Parathyroid adenoma (tissue), 2 donors: ENCODE measurements at regions not wholly inside any gene's neighbourhood (a gene's known extent, or its start where the extent isn't known, plus 50 kb on each side); places are given as distances from the start of the nearest gene placed in this dataset.
"Not testable (repeated sequence)": the region's sequence is repeated elsewhere in the genome, so short reads cannot be mapped to it uniquely, and the experiment has no call there.

Experiments
- H2AFZ ChIP-seq: fragments of 300-600 bp; sonication (generic); one replicate; pipeline ENCODE4 v1.7.0; 2017; ENCODE audit warnings: antibody characterized with exemption, mild to moderate bottlenecking
- H3K27ac ChIP-seq: fragments of 300-600 bp; sonication (generic); one replicate; pipeline ENCODE4 v1.7.0; 2017
- H3K27me3 ChIP-seq: fragments of 300-600 bp; sonication (generic); one replicate; pipeline ENCODE4 v1.7.0; 2017; ENCODE audit warnings: low read length; ENCODE audit not compliant: control insufficient read depth, insufficient read depth
- H3K36me3 ChIP-seq: fragments of 300-600 bp; sonication (generic); one replicate; pipeline ENCODE4 v1.7.0; 2017; ENCODE audit warnings: low read length; ENCODE audit not compliant: control insufficient read depth, insufficient read depth
- H3K4me1 ChIP-seq: fragments of 300-600 bp; sonication (generic); one replicate; pipeline ENCODE4 v1.7.0; 2017; ENCODE audit warnings: control low read depth
- H3K4me2 ChIP-seq: fragments of 300-600 bp; sonication (generic); one replicate; pipeline ENCODE4 v1.7.0; 2017; ENCODE audit warnings: low read length
- H3K4me3 ChIP-seq: fragments of 300-600 bp; sonication (generic); one replicate; pipeline ENCODE4 v1.7.0; 2017; ENCODE audit warnings: low read depth, low read length
- H3K79me2 ChIP-seq: fragments of 300-600 bp; sonication (generic); one replicate; pipeline ENCODE4 v1.7.0; 2017; ENCODE audit warnings: control low read depth
- H3K9ac ChIP-seq: fragments of 300-600 bp; sonication (generic); one replicate; pipeline ENCODE4 v1.7.0; 2017; ENCODE audit warnings: mild to moderate bottlenecking
- H3K9me3 ChIP-seq: fragments of 300-600 bp; sonication (generic); one replicate; pipeline ENCODE4 v1.7.0; 2017; ENCODE audit warnings: low read length; ENCODE audit not compliant: control insufficient read depth
- CTCF ChIP-seq: fragments of 300-600 bp; sonication (generic); IDR thresholded peaks from one replicate; pipeline ENCODE4 v1.7.0; 2017; ENCODE audit warnings: antibody characterized with exemption, mild to moderate bottlenecking
- donor health status: primary hyperparathyroidism.

DNA sequence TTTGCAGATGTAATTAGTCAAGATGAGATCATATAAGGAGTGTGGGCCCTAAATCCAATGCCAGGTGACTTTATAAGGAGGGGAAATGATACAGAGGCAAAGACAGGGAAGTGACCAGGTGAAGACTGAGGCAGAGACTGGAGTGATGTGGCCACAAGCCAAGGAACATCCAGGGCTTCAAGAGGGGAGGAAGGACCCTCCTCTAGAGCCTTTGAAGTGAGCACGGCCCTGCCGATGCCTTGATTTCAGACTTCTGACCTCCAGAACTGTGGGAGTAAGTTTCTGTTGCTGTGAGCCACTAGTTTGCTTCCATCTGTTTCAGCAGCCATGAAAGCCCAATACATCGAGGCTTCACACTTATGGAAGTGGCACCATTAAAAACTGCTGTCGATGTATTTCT lies 78.7 kb downstream of the SHANK2 start:
- H3K36me3 ChIP-seq: no peaks in the 10 kb centered on the region
- H3K9ac ChIP-seq: no peak overlapping the region
- no peaks in the 10 kb centered on the region for H3K9me3 ChIP-seq
- no peak for TF ChIP-seq CTCF
- H3K79me2 ChIP-seq: no peaks in the 10 kb centered on the region
- H3K27me3 ChIP-seq: no peaks in the 10 kb centered on the region
- no peak overlapping the region for H3K4me3 ChIP-seq
- no peak overlapping the region for H3K27ac ChIP-seq
- no peak overlapping the region for H2AFZ ChIP-seq
- H3K4me1 ChIP-seq: no peaks in the 10 kb centered on the region
- no peak overlapping the region for H3K4me2 ChIP-seq

- Histone ChIP-seq H3K79me2 (no peaks in the 10 kb centered on the region), H3K9ac (no peak overlapping the region), H3K27ac (no peak overlapping the region), H3K9me3 (no peaks in the 10 kb centered on the region), H3K4me3 (no peak overlapping the region), H3K36me3 (no peaks in the 10 kb centered on the region), H2AFZ (no peak overlapping the region), H3K4me1 (no peaks in the 10 kb centered on the region), H3K27me3 (no peaks in the 10 kb centered on the region), H3K4me2 (no peak overlapping the region)
- TF ChIP-seq CTCF: no peak
Measured at GRCh38 chr11:71172680-71173079, 79.7 kb downstream of the SHANK2 start.

- Histone ChIP-seq H3K36me3 (no peaks in the 10 kb centered on the region), H3K27me3 (no peaks in the 10 kb centered on the region), H3K79me2 (no peaks in the 10 kb centered on the region), H3K4me2 (no peak overlapping the region), H3K4me1 (no peaks in the 10 kb centered on the region), H3K4me3 (no peak overlapping the region), H2AFZ (no peak overlapping the region), H3K9me3 (no peaks in the 10 kb centered on the region), H3K9ac (no peak overlapping the region), H3K27ac (no peak overlapping the region)
- TF ChIP-seq CTCF: no peak
Measured at GRCh38 chr11:71171576-71171975, 80.8 kb downstream of the SHANK2 start.

DNA sequence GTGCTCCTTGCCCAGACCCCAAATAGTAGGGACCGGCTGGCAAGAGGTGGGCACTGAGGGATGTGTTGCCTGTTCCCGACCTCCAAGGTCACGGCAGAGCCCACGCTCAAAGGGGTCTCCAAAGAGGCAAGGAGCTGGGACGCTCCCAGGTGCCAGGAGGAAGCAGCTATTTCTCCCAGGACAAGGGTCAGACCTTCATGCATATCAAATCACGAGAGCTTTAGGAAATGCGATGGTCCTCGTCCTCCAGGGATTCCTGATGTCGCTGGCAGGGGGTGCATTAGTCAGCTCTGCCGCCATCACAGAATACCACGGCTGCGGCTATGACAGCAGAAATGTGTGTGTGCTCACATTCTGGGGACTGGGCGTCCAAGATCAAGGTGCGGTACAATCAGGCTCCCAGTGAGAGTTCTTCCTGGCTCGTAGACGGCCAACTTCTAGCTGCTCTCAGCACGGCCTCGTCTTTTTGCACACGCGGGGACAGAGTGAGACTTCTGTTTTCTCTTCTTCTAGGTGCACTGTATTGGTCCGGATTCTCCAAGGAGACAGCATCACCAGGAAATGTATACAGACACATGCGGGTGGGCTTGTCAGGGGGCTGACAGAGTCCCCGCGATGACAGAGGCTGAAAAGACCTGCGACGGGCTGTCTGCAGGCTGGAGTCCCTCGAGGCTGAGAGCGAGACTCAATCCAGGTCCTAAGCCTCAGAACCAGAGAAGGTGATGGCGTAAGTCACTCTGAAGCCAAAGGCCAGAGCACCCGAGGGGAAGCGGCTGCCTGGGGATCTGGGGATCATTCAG lies 81.6 kb downstream of the SHANK2 start:
- no peak for TF ChIP-seq CTCF
- no peaks in the 10 kb centered on the region for H3K4me1 ChIP-seq
- no peak overlapping the region for H2AFZ ChIP-seq
- H3K9ac ChIP-seq: no peak overlapping the region
- H3K79me2 ChIP-seq: no peaks in the 10 kb centered on the region
- no peaks in the 10 kb centered on the region for H3K9me3 ChIP-seq
- H3K4me3 ChIP-seq: no peak overlapping the region
- no peak overlapping the region for H3K27ac ChIP-seq
- no peak overlapping the region for H3K4me2 ChIP-seq
- no peaks in the 10 kb centered on the region for H3K36me3 ChIP-seq
- H3K27me3 ChIP-seq: no peaks in the 10 kb centered on the region

DNA sequence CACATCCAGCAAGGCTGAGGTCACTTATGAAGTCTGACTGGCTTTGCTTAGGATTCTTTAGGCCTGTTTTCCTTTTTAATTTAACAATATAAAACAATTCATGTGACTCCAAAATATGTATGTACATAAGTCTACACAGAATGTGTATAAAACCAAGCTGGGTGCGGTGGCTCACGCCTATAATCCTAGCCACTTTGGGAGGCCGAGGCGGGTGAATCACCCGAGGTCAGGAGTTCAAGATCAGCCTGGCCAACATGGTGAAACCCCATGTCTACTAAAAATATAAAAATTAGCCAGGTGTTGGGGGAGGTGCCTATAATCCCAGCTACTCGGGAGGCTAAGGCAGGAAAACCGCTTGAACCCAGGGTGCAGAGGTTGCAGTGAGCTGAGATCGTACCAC lies 83.1 kb downstream of the SHANK2 start:
- Histone ChIP-seq H3K4me3 (no peak overlapping the region), H3K79me2 (no peaks in the 10 kb centered on the region), H3K4me1 (no peaks in the 10 kb centered on the region), H3K9ac (no peak overlapping the region), H3K36me3 (no peaks in the 10 kb centered on the region), H3K4me2 (no peak overlapping the region), H3K27ac (no peak overlapping the region), H3K27me3 (no peaks in the 10 kb centered on the region), H3K9me3 (no peaks in the 10 kb centered on the region), H2AFZ (no peak overlapping the region)
- no peak for TF ChIP-seq CTCF

- H3K9me3 ChIP-seq, H3K9ac ChIP-seq, H3K4me1 ChIP-seq, H3K79me2 ChIP-seq, H3K27ac ChIP-seq, H3K36me3 ChIP-seq, H3K4me3 ChIP-seq, H2AFZ ChIP-seq, H3K4me2 ChIP-seq, H3K27me3 ChIP-seq: not testable (repeated sequence)
Measured at GRCh38 chr11:71167814-71168213, 84.6 kb downstream of the SHANK2 start.
